ENCODE measurements at regions not wholly inside any gene's neighbourhood (a gene's known extent, or its start where the extent isn't known, plus 50 kb on each side); places are given as distances from the start of the nearest gene placed in this dataset.

- DNase-seq (ENCODE audit: low read depth in 1 of 2, low spot score in 1 of 2): no peak
These were observed 179.1 kb downstream of the RDH14 start for GRCh38 chr2:18381386-18381785.

DNA sequence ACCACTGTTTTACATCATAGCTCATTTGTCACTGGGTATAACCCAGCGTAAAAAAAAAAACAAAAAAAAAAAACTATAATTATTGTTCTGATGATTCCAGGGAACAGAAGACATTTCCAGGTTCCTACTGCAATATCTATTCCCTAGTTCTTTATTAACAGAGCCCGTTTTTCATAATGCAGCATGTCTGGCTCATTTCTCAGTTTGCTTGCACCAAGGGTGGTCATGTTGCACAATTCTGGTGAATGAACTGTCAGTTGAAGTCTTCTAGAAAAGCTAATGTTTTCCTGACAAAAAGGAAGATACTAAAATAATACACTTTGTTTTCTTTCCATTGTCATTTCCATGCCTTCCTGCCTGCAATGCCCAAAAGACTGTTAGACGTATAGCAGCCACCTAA is 180.1 kb downstream of the RDH14 start:
- no peak for DNase-seq (ENCODE audit: low read depth in 1 of 2, low spot score in 1 of 2)

- DNase-seq (ENCODE audit: low read depth in 1 of 2, low spot score in 1 of 2): no peak
These were observed 180.6 kb downstream of the RDH14 start for GRCh38 chr2:18379870-18380269.

- no peak for DNase-seq (ENCODE audit: low read depth in 1 of 2, low spot score in 1 of 2)
These were observed 182.3 kb downstream of the RDH14 start for GRCh38 chr2:18378020-18378653.

GRCh38 chr2:18376936-18377335 is 183.5 kb downstream of the RDH14 start:
- DNase-seq (ENCODE audit: low read depth in 1 of 2, low spot score in 1 of 2): no peak

- DNase-seq (ENCODE audit: low read depth in 1 of 2, low spot score in 1 of 2): no peak
These were observed 186.8 kb downstream of the RDH14 start for GRCh38 chr2:18373664-18374063.

GRCh38 chr2:18373081-18373480 is 187.4 kb downstream of the RDH14 start:
- DNase-seq (ENCODE audit: low read depth in 1 of 2, low spot score in 1 of 2): no peak

GRCh38 chr2:18372641-18373040 is 187.8 kb downstream of the RDH14 start:
- no peak for DNase-seq (ENCODE audit: low read depth in 1 of 2, low spot score in 1 of 2)

DNA sequence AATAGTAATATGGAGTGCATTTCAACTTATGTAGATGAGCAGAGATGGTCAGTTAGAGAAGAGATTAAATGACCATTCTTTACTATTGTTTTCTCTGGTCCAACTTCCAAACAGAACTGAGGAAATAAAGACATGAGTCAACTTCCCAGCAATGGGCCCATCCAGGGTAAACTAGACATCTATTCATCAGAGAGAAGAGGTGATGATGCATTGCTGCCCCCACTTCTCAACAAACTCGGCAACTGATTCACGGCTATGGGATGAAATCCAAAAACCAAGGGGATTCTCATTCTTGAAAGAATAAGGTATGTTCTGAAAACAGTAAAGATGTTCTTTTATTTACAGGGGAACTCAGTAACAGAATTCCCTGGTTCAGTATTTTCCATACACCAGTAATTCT is 190.7 kb downstream of the RDH14 start:
- no peak for DNase-seq (ENCODE audit: low read depth in 1 of 2, low spot score in 1 of 2)

GRCh38 chr2:18368008-18368407 is 192.4 kb downstream of the RDH14 start:
- no peak for DNase-seq (ENCODE audit: low read depth in 1 of 2, low spot score in 1 of 2)

GRCh38 chr2:18365342-18365741 is 195.1 kb downstream of the RDH14 start:
- DNase-seq (ENCODE audit: low read depth in 1 of 2, low spot score in 1 of 2): no peak

DNA sequence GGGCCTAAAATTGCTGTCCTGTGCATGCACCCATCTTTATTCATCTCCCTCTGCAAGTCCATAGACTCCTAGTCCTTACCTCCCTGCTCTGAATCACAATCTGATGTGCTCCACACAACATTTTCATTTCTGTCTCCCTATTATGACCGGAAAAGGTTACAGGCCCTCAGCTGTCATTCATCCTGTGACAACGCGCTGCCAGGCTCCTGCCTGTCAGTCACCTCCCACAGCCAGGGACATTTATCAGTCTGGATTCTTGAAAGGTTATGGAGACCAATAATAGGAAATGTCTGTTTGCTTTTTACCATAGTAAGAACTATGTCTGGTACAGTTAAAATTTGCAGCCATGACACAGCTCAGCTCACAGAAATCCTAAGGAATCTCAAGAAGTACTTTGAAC is 197.1 kb downstream of the RDH14 start:
- no peak for DNase-seq (ENCODE audit: low read depth in 1 of 2, low spot score in 1 of 2)

GRCh38 chr2:18362696-18363095 is 197.8 kb downstream of the RDH14 start:
- DNase-seq (ENCODE audit: low read depth in 1 of 2, low spot score in 1 of 2): no peak

DNA sequence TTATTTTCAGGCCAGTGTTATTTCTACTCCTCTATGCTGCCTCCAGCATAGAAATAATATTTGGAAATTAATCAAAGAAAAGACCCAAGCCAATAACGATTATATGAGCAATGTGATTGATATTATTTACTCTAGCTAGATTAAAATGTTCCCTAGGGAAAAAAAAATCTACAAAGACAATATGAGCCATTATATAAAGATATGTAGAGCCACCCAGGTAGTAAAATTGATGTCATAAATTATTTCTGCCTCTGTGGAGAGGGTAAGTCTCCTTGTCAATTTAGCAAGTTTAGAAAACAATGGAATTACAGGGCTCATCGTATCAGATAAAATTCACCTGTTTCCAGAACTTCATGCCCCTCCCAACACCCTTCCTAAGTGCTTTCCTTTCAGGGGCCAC is 202.9 kb downstream of the RDH14 start:
- no peak for DNase-seq (ENCODE audit: low read depth in 1 of 2, low spot score in 1 of 2)

GRCh38 chr2:18356676-18357075 is 203.8 kb downstream of the RDH14 start:
- DNase-seq (ENCODE audit: low read depth in 1 of 2, low spot score in 1 of 2): no peak

DNA sequence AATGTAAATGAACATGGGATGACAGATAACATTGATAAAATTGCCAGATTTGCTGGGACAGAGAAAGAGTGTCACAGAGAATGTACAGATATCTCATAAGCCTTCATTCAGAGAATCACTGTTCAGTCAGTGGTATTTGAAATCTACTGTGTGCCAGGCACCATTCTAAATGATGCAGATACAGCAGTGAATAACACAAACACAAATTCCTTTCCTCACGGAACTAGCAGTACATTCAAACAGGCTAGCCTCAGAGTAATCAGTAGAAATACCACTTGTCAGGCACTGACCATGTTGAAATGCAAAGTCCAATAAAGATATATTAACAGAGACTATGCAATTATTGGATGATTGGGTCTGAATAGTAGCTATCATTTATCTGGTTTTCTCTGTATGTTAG is 211.0 kb downstream of the RDH14 start:
- DNase-seq (ENCODE audit: low read depth in 1 of 2, low spot score in 1 of 2): no peak

DNA sequence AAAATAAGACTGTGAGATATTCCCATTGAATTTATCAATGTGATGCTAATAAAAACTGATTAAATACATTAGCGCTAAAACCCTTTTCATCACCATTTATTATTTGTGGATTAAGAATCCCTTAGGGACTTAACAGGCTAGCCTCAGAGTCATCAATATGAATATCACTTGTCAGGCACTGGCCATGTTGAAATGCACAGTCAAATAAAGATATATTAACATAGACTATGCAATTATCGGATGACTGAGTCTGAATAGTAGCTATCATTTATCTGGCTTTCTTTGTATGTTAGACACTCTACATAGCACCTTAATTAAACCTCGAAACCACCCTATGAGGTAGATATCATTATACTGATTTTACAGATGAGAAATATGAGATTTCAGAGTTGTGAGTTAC is 213.6 kb downstream of the RDH14 start:
- DNase-seq (ENCODE audit: low read depth in 1 of 2, low spot score in 1 of 2): no peak

DNA sequence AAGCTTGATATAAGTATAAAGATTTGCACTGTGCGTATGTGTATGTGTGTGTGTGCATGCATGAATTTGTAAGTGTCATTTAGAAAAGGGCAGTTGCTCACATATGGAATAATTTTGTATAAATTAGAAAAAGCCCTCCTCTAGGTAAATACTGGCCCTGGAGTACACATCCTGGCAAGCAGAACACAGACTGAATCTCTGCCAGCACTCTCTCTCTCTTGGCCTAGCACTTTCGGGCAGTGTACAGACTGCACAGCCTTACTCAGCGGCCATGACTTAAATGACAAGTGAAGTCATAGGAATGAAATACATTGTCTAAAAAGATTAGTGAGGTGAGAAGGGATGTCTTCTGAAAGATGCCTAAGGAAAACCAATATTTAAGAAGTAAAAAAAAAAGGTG is 214.1 kb downstream of the RDH14 start:
- DNase-seq (ENCODE audit: low read depth in 1 of 2, low spot score in 1 of 2): no peak

- no peak for DNase-seq (ENCODE audit: low read depth in 1 of 2, low spot score in 1 of 2)
These were observed 214.6 kb downstream of the RDH14 start for GRCh38 chr2:18345848-18346247.

DNA sequence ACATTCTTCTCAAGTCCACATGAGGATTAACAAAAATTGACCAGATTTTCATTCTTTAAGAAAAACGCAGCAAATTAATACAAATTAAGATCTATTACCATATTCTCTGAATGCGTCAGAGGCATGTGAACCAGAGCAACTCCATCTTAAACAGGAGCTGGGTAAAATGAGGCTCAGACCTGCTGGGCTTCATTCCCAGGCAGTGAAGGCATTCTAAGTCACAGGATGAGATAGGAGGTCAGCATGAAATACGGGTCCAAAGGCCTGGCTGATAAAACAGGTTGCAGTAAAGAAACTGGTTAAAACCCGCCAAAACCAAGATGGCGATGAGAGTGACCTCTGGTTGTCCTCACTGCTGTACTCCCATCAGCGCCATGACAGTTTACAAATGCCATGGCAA is 217.6 kb downstream of the RDH14 start:
- DNase-seq (ENCODE audit: low read depth in 1 of 2, low spot score in 1 of 2): no peak

DNA sequence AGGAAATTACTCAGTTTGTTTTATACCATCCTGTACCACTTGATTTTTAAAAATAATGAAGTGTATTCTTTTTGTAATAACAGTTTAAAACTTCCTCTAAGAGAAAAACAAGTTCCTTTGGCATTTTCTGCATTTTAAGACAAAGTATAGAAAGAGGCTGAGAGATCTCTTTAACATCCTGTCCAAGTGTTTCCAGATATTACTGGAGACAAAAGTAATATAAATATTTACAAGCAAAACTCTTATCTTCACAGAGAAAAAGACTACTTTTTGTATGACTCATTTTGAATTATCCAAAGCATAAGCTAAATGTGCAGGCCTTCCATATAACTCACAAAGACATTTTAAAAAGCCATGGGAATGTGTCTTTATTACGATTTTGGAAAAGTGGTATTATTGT is 221.1 kb downstream of the RDH14 start:
- DNase-seq (ENCODE audit: low read depth in 1 of 2, low spot score in 1 of 2): no peak

DNA sequence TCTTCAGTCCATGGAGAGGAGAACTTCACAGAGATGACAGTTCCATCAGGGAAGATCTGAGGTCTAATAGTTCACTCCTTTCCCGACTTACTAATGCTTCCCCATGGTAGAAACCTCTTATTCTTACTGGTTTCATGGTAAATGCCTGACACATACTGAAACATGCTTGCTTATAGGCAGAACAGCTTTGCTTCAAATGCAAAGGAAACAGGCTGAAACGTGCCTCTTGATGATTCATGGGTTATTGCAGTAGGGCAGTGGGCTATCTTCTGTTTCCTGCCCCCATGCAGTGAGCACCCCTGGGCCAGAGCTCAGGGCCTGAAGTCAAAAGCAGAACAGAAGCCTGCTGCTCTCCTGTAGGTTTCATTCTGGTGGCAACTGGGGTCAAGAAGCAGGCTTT is 223.5 kb downstream of the RDH14 start:
- no peak for DNase-seq (ENCODE audit: low read depth in 1 of 2, low spot score in 1 of 2)

DNA sequence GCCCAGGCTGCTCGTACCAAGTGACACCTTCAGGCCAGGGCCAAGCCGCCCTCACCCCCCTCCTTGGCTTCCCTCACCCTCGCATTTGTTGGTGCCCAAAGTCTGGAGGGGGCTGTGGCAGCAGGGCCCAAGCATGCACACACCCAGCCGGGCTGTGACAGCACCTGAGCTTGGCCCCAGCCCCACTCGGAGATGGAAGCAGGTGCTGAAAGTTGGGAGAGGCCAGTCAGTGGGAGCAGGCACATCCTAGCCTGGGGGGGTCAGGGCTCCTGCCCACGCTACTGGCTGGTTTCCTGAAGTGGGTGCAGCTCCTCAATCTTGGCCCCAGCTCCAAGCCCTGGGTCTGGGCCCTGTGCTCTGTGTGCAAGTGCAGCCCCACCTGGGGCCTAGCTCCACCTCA is 228.0 kb downstream of the RDH14 start:
- DNase-seq (ENCODE audit: low read depth in 1 of 2, low spot score in 1 of 2): no peak

GRCh38 chr2:18325118-18325517 is 235.3 kb downstream of the RDH14 start:
- DNase-seq (ENCODE audit: low read depth in 1 of 2, low spot score in 1 of 2): no peak

Data from activated CD4-positive, alpha-beta T cell treated with anti-CD3 and anti-CD28 coated beads, Interleukin-2, amount 50 U/mL, for 24 hours (primary cell).